ENCODE measurements at regions not wholly inside any gene's neighbourhood (a gene's known extent, or its start where the extent isn't known, plus 50 kb on each side); places are given as distances from the start of the nearest gene placed in this dataset. TPM values are rescaled to one million over a fixed set of nuclear protein-coding genes. Genes with fewer than 3 reads are reported as not detected.

- DNase-seq (ENCODE audit: low read depth, low spot score), result no peak
- Histone ChIP-seq H2AFZ (ENCODE audit: low read depth, low read length, poor library complexity, severe bottlenecking) (no peak overlapping the region), H3K4me2 (ENCODE audit: low read length) (no peak overlapping the region), H4K20me1 (ENCODE audit: insufficient read depth) (no peaks in the 10 kb centered on the region), H3K4me3 (replicated peaks in 1 of 2; ENCODE audit: low read depth in 1 of 2, low read length in 2 of 2) (no peak overlapping the region), H3K36me3 (ENCODE audit: control insufficient read depth in 1 of 2, insufficient read depth in 2 of 2, low read length in 2 of 2) (no peaks in the 10 kb centered on the region), H3K27me3 (ENCODE audit: insufficient read depth, low read length) (no peaks in the 10 kb centered on the region), H3K9ac (ENCODE audit: low read length) (no peak overlapping the region), H3K9me3 (ENCODE audit: control insufficient read depth in 1 of 2, insufficient read depth in 1 of 2, low read depth in 1 of 2, low read length in 2 of 2) (no peaks in the 10 kb centered on the region), H3K4me1 (ENCODE audit: control insufficient read depth in 1 of 2, insufficient read depth in 2 of 2, low read length in 2 of 2) (no peaks in the 10 kb centered on the region), H3K27ac (ENCODE audit: low read depth, low read length) (no peak overlapping the region), H3K9me2 (ENCODE audit: insufficient read depth) (no peaks in the 10 kb centered on the region), H3K79me2 (ENCODE audit: insufficient read depth, low read length) (no peaks in the 10 kb centered on the region)
- no TSS peak for BruUV-seq (replicated peaks)
- ChIA-PET POLR2A (no interaction called here), RAD21 (ENCODE audit: low non-redundant PET in 1 of 2, low total read pairs in 2 of 2, uncharacterized antibody in 2 of 2, unreplicated experiment in 2 of 2) (no interaction called here), CTCF (no interaction called here)
- intact Hi-C loops (cut with micrococcal nuclease), result no loop called here
- TF ChIP-seq, protein P1, sequence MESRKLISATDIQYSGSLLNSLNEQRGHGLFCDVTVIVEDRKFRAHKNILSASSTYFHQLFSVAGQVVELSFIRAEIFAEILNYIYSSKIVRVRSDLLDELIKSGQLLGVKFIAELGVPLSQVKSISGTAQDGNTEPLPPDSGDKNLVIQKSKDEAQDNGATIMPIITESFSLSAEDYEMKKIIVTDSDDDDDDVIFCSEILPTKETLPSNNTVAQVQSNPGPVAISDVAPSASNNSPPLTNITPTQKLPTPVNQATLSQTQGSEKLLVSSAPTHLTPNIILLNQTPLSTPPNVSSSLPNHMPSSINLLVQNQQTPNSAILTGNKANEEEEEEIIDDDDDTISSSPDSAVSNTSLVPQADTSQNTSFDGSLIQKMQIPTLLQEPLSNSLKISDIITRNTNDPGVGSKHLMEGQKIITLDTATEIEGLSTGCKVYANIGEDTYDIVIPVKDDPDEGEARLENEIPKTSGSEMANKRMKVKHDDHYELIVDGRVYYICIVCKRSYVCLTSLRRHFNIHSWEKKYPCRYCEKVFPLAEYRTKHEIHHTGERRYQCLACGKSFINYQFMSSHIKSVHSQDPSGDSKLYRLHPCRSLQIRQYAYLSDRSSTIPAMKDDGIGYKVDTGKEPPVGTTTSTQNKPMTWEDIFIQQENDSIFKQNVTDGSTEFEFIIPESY (IDR thresholded peaks at IDR 0.05; ENCODE audit: extremely low read depth, insufficient replicate concordance, low read length), result no peak
- no peak for TF ChIP-seq CEBPB (IDR thresholded peaks at IDR 0.05; ENCODE audit: low read depth)
- no peak for TF ChIP-seq FOSL1 (IDR thresholded peaks at IDR 0.05; ENCODE audit: low read depth)
- TF ChIP-seq EGR1 (IDR thresholded peaks at IDR 0.05; ENCODE audit: low read depth), result no peak
- no peak for TF ChIP-seq ZNF274 (IDR thresholded peaks at IDR 0.05; ENCODE audit: low read depth, low read length)
- no peak for TF ChIP-seq REST (IDR thresholded peaks at IDR 0.05; ENCODE audit: low read depth)
- TF ChIP-seq EZH2 (IDR thresholded peaks at IDR 0.05), result no peak
- no peak for TF ChIP-seq YY1 (IDR thresholded peaks at IDR 0.05; ENCODE audit: extremely low read depth, insufficient replicate concordance, low read depth, low read length)
- TF ChIP-seq, protein P2, sequence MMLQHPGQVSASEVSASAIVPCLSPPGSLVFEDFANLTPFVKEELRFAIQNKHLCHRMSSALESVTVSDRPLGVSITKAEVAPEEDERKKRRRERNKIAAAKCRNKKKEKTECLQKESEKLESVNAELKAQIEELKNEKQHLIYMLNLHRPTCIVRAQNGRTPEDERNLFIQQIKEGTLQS (IDR thresholded peaks at IDR 0.05), result no peak
- no peak for TF ChIP-seq POLR2A (IDR thresholded peaks at IDR 0.05; ENCODE audit: borderline replicate concordance, extremely low read depth, insufficient read depth, insufficient read length)
- no peak for TF ChIP-seq EZH2phosphoT487 (IDR thresholded peaks at IDR 0.05; ENCODE audit: borderline replicate concordance)
- no peak for ATAC-seq
Observed at GRCh38 chr3:168152149-168152548, 56.4 kb upstream of the GOLIM4 start.

MicroRNAs encoded in the stretch of these regions (microRNA counts, 767-probe panel; counts per million panel counts)
- microRNA hsa-miR-551b-3p, result not detected

Small RNA genes lying in the stretch of these regions (microRNA-seq; reads per million reads assigned to microRNA genes)
- not detected for gene MIR551B (ENCODE audit: borderline number of aligned reads)
